PC-9 (cell line): ENCODE measurements at regions not wholly inside any gene's neighbourhood (a gene's known extent, or its start where the extent isn't known, plus 50 kb on each side); places are given as distances from the start of the nearest gene placed in this dataset.

Experiments
- BruUV-seq: library from RNA; stranded (reverse); fragments of 400-500 nt; replicated peaks from 2 replicates; lab custom pipeline; 2021; lab: Mats Ljungman, UMichigan
- CTCF ChIA-PET: fragments of 300-600 bp; sonication (Branson Sonifier 250); formaldehyde crosslinking; loops from one replicate; lab custom pipeline; 2022; ENCODE audit warnings: antibody characterized with exemption; lab: Charles Lee
- POLR2A ChIA-PET: fragments of 300-600 bp; sonication (Branson Sonifier 250); formaldehyde crosslinking; loops from one replicate; lab custom pipeline; 2022; ENCODE audit warnings: antibody characterized with exemption; ENCODE audit not compliant: unreplicated experiment; lab: Charles Lee
- DNase-seq, 2 experiments: peaks; one replicate each; pipeline versions ENCODE4 v3.0.0 to v3.0.0-alpha.2; 2015 to 2022; ENCODE audit warnings: mixed read lengths in 1 of 2
- H2AFZ ChIP-seq: fragments of 200-600 bp; sonication (generic); 2 replicates; pipeline ENCODE4 v1.8.1; 2017; ENCODE audit warnings: antibody characterized with exemption
- H3F3A ChIP-seq: fragments of 200-600 bp; sonication (generic); 2 replicates; pipeline ENCODE4 v1.8.1; 2017; ENCODE audit warnings: antibody characterized with exemption, mild to moderate bottlenecking, low read depth; ENCODE audit not compliant: insufficient read depth
- H3K27ac ChIP-seq: fragments of 200-600 bp; sonication (generic); 2 replicates; pipeline ENCODE4 v1.6.1; 2016; ENCODE audit warnings: mixed run types
- H3K27me3 ChIP-seq: fragments of 200-600 bp; sonication (generic); 2 replicates; pipeline ENCODE4 v1.6.1; 2016; ENCODE audit warnings: low read depth, mixed run types; ENCODE audit not compliant: insufficient read depth
- H3K36me3 ChIP-seq: fragments of 200-600 bp; sonication (generic); 2 replicates; pipeline ENCODE4 v1.6.1; 2016; ENCODE audit warnings: low read depth, mixed run types
- H3K4me1 ChIP-seq: fragments of 200-600 bp; sonication (generic); replicated peaks from 2 replicates; pipeline ENCODE4 v1.6.1; 2016; ENCODE audit warnings: mixed run types; ENCODE audit not compliant: insufficient read depth
- H3K4me2 ChIP-seq: fragments of 200-600 bp; sonication (generic); 2 replicates; pipeline ENCODE4 v1.6.1; 2017; ENCODE audit warnings: mixed run types
- H3K4me3 ChIP-seq: fragments of 200-600 bp; sonication (generic); 2 replicates; pipeline ENCODE4 v1.6.1; 2016; ENCODE audit warnings: mixed run types
- H3K79me2 ChIP-seq: fragments of 200-600 bp; sonication (generic); 2 replicates; pipeline ENCODE4 v1.6.1; 2017; ENCODE audit warnings: low read depth, mixed run types
- H3K9me2 ChIP-seq: fragments of 200-600 bp; sonication (generic); 2 replicates; pipeline ENCODE4 v1.8.1; 2017; ENCODE audit warnings: mild to moderate bottlenecking; ENCODE audit not compliant: insufficient read depth
- H3K9me3 ChIP-seq: fragments of 200-600 bp; sonication (generic); 2 replicates; pipeline ENCODE4 v1.8.1; 2016; ENCODE audit warnings: low read depth; ENCODE audit not compliant: insufficient read depth
- H4K20me1 ChIP-seq: fragments of 200-600 bp; sonication (generic); 2 replicates; pipeline ENCODE4 v1.8.1; 2017; ENCODE audit not compliant: insufficient read depth
- CTCF ChIP-seq: fragments of 200-600 bp; sonication (generic); conservative IDR thresholded peaks from 2 replicates; pipeline ENCODE4 v1.6.1; 2017; ENCODE audit warnings: mixed run types, antibody characterized with exemption, mild to moderate bottlenecking, moderate library complexity
- EZH2 ChIP-seq: fragments of 200-600 bp; sonication (generic); IDR thresholded peaks from 2 replicates; pipeline ENCODE4 v1.8.0; 2017; ENCODE audit warnings: antibody characterized with exemption, low read depth
- intact Hi-C: fragments of 100-400 bp; cut with micrococcal nuclease; formaldehyde crosslinking; loops from one replicate; pipeline ENCODE4 v1.10.0; 2022; ENCODE audit not compliant: unreplicated experiment

GRCh38 chr4:182017038-182017437, 226.2 kb upstream of the TENM3 start:
- H3K4me2 ChIP-seq, result no peak overlapping the region

GRCh38 chr4:182018691-182019090, 224.5 kb upstream of the TENM3 start:
- no TSS peak for BruUV-seq

More at GRCh38 chr4:182017038-182017437, 226.2 kb upstream of the TENM3 start:
- Histone ChIP-seq H3K27ac (no peak overlapping the region), H2AFZ (no peak overlapping the region), H3F3A (no peaks in the 10 kb centered on the region), H3K9me3 (no peaks in the 10 kb centered on the region), H3K27me3 (no peaks in the 10 kb centered on the region), H3K36me3 (no peaks in the 10 kb centered on the region), H3K79me2 (no peaks in the 10 kb centered on the region), H4K20me1 (no peaks in the 10 kb centered on the region), H3K4me1 (no peaks in the 10 kb centered on the region), H3K9me2 (no peaks in the 10 kb centered on the region), H3K4me3 (no peak overlapping the region)
- ChIA-PET POLR2A (no interaction called here), CTCF (no interaction called here)
- intact Hi-C loops, result no loop called here
- no TSS peak for BruUV-seq
- no peak for TF ChIP-seq EZH2
- TF ChIP-seq CTCF, result no peak
- DNase-seq, result no peak

GRCh38 chr4:182019148-182019652, 224.0 kb upstream of the TENM3 start:
- no peak overlapping the region for H3K27ac ChIP-seq
- H3K9me3 ChIP-seq, result no peaks in the 10 kb centered on the region
- H3K79me2 ChIP-seq, result no peaks in the 10 kb centered on the region
- intact Hi-C loops, result no loop called here
- H3F3A ChIP-seq, result no peaks in the 10 kb centered on the region
- TF ChIP-seq EZH2 (no peak), CTCF (no peak)
- ChIA-PET CTCF (no interaction called here), POLR2A (no interaction called here)
- H3K4me2 ChIP-seq, result no peak overlapping the region
- H3K36me3 ChIP-seq, result no peaks in the 10 kb centered on the region
- H2AFZ ChIP-seq, result no peak overlapping the region
- no peaks in the 10 kb centered on the region for H3K27me3 ChIP-seq
- H3K4me3 ChIP-seq, result no peak overlapping the region
- no peaks in the 10 kb centered on the region for H3K4me1 ChIP-seq
- no peak for DNase-seq
- H3K9me2 ChIP-seq, result no peaks in the 10 kb centered on the region
- H4K20me1 ChIP-seq, result no peaks in the 10 kb centered on the region
- BruUV-seq, result no TSS peak

More at GRCh38 chr4:182018691-182019090, 224.5 kb upstream of the TENM3 start:
- no peak for TF ChIP-seq CTCF
- TF ChIP-seq EZH2, result no peak
- Histone ChIP-seq H2AFZ (no peak overlapping the region), H3K27me3 (no peaks in the 10 kb centered on the region), H3K9me3 (no peaks in the 10 kb centered on the region), H3F3A (no peaks in the 10 kb centered on the region), H3K36me3 (no peaks in the 10 kb centered on the region), H3K79me2 (no peaks in the 10 kb centered on the region), H3K9me2 (no peaks in the 10 kb centered on the region), H3K4me2 (no peak overlapping the region), H3K4me3 (no peak overlapping the region), H3K4me1 (no peaks in the 10 kb centered on the region), H3K27ac (no peak overlapping the region), H4K20me1 (no peaks in the 10 kb centered on the region)
- ChIA-PET POLR2A (no interaction called here), CTCF (no interaction called here)
- no peak for DNase-seq
- intact Hi-C loops, result no loop called here
